T-helper 1 cell treated with Interleukin-12 subunit alpha and Interleukin-12 subunit beta and Interleukin-4 antibody, amounts not matched to agents 30 μg/mL and 1 μg/mL, for 36 hours (primary cell): ENCODE measurements at regions not wholly inside any gene's neighbourhood (a gene's known extent, or its start where the extent isn't known, plus 50 kb on each side); places are given as distances from the start of the nearest gene placed in this dataset.

Experiments
- H3K27ac Mint-ChIP-seq: one replicate; pipeline ENCODE4 v1.8.0; 2021; ENCODE audit warnings: mild to moderate bottlenecking, mixed read lengths
- H3K27me3 Mint-ChIP-seq: one replicate; pipeline ENCODE4 v1.8.0; 2021; ENCODE audit warnings: low read depth, mixed read lengths
- H3K36me3 Mint-ChIP-seq: one replicate; pipeline ENCODE4 v1.8.0; 2021; ENCODE audit warnings: low read depth, mixed read lengths
- H3K4me1 Mint-ChIP-seq: one replicate; pipeline ENCODE4 v1.8.0; 2021; ENCODE audit warnings: low read depth, mixed read lengths
- H3K4me3 Mint-ChIP-seq: one replicate; pipeline ENCODE4 v1.8.0; 2021; ENCODE audit warnings: mild to moderate bottlenecking, moderate library complexity, mixed read lengths
- H3K9me3 Mint-ChIP-seq: one replicate; pipeline ENCODE4 v1.8.0; 2021; ENCODE audit warnings: mixed read lengths

GRCh38 chr7:67781841-67782240 is 785.2 kb downstream of the TYW1 start:
- H3K4me3 Mint-ChIP-seq: no peak overlapping the region
- H3K4me1 Mint-ChIP-seq: no peaks in the 10 kb centered on the region
- no peaks in the 10 kb centered on the region for H3K27me3 Mint-ChIP-seq
- no peak overlapping the region for H3K27ac Mint-ChIP-seq
- H3K9me3 Mint-ChIP-seq: peaks cover 35% of the 10 kb centered on the region
- no peaks in the 10 kb centered on the region for H3K36me3 Mint-ChIP-seq

DNA sequence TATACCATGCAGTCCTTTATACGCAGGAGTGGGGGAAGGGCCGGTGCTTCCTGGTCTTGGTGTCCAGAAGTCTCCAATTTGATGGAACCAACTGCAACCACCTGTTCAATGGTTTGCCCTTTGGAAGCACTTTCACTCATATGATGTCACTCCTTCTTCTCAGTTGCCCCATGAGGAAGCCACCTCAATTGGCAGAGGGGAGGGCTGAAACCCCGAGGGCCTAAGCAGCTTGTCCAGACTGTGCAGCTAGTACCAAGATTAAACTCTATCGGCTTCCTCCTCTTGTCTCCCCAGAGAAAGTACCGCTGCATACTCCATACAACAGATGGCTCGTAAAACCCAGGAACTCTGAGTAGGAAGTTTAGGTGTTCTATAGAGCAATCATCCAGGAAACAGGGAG is 789.4 kb downstream of the TYW1 start:
- no peaks in the 10 kb centered on the region for H3K4me1 Mint-ChIP-seq
- no peaks in the 10 kb centered on the region for H3K36me3 Mint-ChIP-seq
- no peak overlapping the region for H3K27ac Mint-ChIP-seq
- peaks cover 46% of the 10 kb centered on the region for H3K9me3 Mint-ChIP-seq
- no peak overlapping the region for H3K4me3 Mint-ChIP-seq
- H3K27me3 Mint-ChIP-seq: no peaks in the 10 kb centered on the region

GRCh38 chr7:67788669-67789068 is 792.0 kb downstream of the TYW1 start:
- Mint-ChIP-seq H3K4me3 (no peak overlapping the region), H3K36me3 (no peaks in the 10 kb centered on the region), H3K9me3 (peaks cover 57% of the 10 kb centered on the region), H3K27me3 (no peaks in the 10 kb centered on the region), H3K4me1 (no peaks in the 10 kb centered on the region), H3K27ac (no peak overlapping the region)

DNA sequence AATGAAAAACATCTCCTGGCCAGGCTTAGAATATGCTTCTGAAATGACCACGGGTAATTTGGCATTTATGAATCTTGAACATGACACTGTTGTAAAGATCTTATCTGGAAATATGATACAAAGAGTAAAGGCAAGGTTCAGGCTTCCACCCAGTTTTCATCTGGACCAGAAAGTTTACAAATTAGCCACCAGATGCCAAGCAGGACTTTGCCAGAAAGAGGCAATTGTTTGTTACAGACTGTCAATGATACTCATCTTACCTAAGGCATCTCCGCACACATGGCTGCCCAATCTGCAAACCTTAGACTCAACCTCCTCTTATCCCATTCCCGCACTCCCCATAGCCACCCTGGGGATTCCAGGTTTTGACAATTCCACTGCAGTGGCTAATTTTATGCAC is 795.3 kb downstream of the TYW1 start:
- H3K4me3 Mint-ChIP-seq: no peak overlapping the region
- no peak overlapping the region for H3K27ac Mint-ChIP-seq
- H3K27me3 Mint-ChIP-seq: no peaks in the 10 kb centered on the region
- no peaks in the 10 kb centered on the region for H3K4me1 Mint-ChIP-seq
- peaks cover 63% of the 10 kb centered on the region for H3K9me3 Mint-ChIP-seq
- no peaks in the 10 kb centered on the region for H3K36me3 Mint-ChIP-seq

DNA sequence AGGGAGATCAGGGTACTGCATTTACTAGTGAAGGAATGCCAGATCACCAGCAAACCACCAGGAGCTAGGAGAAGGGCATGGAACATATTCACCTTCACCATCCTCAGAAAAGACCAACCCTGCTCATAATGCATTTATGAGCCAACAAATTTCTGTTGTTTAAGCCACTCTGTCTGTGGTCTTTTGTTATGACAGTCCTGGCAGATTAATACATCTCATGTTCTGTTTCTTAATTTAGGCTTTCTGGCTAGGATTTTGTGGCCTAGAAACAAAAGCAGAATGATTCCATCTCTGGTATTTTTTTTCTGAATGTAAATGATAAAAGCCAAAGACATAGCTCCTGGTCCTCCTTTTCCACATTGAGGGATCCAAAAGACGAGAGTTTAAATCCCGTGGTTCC is 797.9 kb downstream of the TYW1 start:
- no peak overlapping the region for H3K4me3 Mint-ChIP-seq
- no peaks in the 10 kb centered on the region for H3K36me3 Mint-ChIP-seq
- no peak overlapping the region for H3K27ac Mint-ChIP-seq
- H3K4me1 Mint-ChIP-seq: no peaks in the 10 kb centered on the region
- H3K27me3 Mint-ChIP-seq: no peaks in the 10 kb centered on the region
- H3K9me3 Mint-ChIP-seq: peaks cover 60% of the 10 kb centered on the region

DNA sequence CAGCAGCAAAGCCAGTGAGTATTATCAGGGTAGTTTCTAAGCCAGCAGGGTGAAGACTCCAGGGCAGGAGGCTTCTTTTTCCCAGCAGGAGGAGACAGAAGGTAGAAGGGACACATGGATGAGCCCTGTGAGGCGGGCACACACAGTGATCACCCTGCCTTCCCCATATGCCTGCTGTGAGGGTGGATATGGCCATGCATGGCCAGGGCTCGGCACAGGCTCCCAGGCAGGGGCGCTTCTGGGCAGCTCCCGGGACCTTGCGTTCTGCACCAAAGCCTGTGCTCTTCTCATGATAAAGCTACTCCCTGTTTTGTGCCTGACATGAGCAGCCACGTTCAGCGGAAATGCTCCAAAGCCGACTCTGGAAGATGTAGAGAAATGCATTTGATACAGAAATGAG is 807.2 kb downstream of the TYW1 start:
- Mint-ChIP-seq H3K36me3 (no peaks in the 10 kb centered on the region), H3K4me1 (no peaks in the 10 kb centered on the region), H3K9me3 (peaks cover 48% of the 10 kb centered on the region), H3K27me3 (no peaks in the 10 kb centered on the region), H3K27ac (no peak overlapping the region), H3K4me3 (no peak overlapping the region)

GRCh38 chr7:67805921-67806471 is 809.4 kb downstream of the TYW1 start:
- H3K9me3 Mint-ChIP-seq: peaks cover 41% of the 10 kb centered on the region
- H3K36me3 Mint-ChIP-seq: no peaks in the 10 kb centered on the region
- H3K27me3 Mint-ChIP-seq: no peaks in the 10 kb centered on the region
- H3K4me1 Mint-ChIP-seq: no peaks in the 10 kb centered on the region
- H3K4me3 Mint-ChIP-seq: no peak overlapping the region
- no peak overlapping the region for H3K27ac Mint-ChIP-seq

DNA sequence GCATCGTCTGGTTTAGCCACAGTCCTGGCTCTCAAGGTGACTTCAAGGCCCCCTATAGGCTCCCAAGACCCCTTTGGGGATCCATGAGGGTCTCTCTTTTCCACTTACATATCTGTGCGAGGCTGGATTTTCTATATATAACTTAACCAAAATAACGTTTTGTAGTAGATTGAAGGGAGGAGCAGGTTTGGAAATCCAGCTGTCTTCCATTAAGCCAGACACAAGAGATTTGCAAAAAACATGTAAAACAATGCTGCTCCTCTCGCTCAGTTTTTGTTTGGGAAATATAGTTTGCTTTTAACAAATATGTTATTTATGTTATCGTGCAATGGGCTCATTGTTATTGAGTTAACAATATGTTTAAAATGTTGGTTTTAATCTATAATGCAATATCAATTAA is 811.2 kb downstream of the TYW1 start:
- H3K27ac Mint-ChIP-seq: no peak overlapping the region
- no peak overlapping the region for H3K4me3 Mint-ChIP-seq
- peaks cover 35% of the 10 kb centered on the region for H3K9me3 Mint-ChIP-seq
- H3K36me3 Mint-ChIP-seq: no peaks in the 10 kb centered on the region
- H3K4me1 Mint-ChIP-seq: no peaks in the 10 kb centered on the region
- H3K27me3 Mint-ChIP-seq: no peaks in the 10 kb centered on the region

DNA sequence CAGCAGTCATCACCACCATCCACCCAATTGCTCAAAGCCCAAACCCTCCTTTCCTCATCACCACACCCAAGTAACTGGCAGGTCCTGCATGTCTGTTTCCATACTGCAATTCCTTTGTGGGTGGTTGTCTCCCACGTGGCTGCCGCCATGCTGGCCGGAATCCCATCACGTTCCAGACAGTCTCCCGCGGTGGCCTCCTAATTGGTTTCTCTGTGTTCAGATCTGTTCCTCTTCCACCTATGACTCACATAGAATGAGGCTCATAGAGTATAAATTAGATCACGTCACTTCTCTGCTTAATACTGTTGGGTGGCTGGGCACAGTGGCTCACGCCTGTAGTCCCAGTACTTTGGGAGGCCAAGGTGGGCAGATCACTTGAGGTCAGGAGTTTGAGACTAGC is 813.0 kb downstream of the TYW1 start:
- H3K4me3 Mint-ChIP-seq: no peak overlapping the region
- H3K36me3 Mint-ChIP-seq: no peaks in the 10 kb centered on the region
- H3K9me3 Mint-ChIP-seq: peaks cover 36% of the 10 kb centered on the region
- no peaks in the 10 kb centered on the region for H3K4me1 Mint-ChIP-seq
- no peaks in the 10 kb centered on the region for H3K27me3 Mint-ChIP-seq
- H3K27ac Mint-ChIP-seq: no peak overlapping the region

- peaks cover 42% of the 10 kb centered on the region for H3K9me3 Mint-ChIP-seq
- H3K27me3 Mint-ChIP-seq: no peaks in the 10 kb centered on the region
- H3K4me3 Mint-ChIP-seq: no peak overlapping the region
Observed at GRCh38 chr7:67813621-67814292, 817.1 kb downstream of the TYW1 start.

DNA sequence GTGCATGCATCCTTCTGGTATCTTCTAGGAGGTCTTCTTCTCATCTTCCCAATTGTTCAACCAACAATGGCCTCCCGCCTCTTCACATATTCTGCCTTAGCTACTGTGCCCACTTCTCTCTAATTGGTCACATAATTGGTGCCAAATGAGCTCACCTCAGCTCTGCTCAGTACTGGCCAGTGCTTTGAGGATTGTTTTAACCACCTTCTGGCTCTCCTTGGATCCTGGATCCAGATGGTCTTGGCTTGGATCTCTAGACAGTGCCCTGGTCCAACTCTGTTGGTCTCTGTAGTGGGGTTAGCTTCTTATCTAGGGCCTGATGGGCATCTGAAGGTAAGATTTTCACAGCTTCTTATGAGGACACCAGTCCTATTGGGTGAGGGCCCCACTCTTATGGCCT is 820.8 kb downstream of the TYW1 start:
- H3K27ac Mint-ChIP-seq: no peak overlapping the region
- no peaks in the 10 kb centered on the region for H3K27me3 Mint-ChIP-seq
- peaks cover 44% of the 10 kb centered on the region for H3K9me3 Mint-ChIP-seq
- H3K4me1 Mint-ChIP-seq: no peaks in the 10 kb centered on the region
- H3K4me3 Mint-ChIP-seq: no peak overlapping the region
- H3K36me3 Mint-ChIP-seq: no peaks in the 10 kb centered on the region

More at GRCh38 chr7:67813621-67814292, 817.1 kb downstream of the TYW1 start:
- no peaks in the 10 kb centered on the region for H3K4me1 Mint-ChIP-seq
- no peak overlapping the region for H3K27ac Mint-ChIP-seq
- H3K36me3 Mint-ChIP-seq: no peaks in the 10 kb centered on the region

DNA sequence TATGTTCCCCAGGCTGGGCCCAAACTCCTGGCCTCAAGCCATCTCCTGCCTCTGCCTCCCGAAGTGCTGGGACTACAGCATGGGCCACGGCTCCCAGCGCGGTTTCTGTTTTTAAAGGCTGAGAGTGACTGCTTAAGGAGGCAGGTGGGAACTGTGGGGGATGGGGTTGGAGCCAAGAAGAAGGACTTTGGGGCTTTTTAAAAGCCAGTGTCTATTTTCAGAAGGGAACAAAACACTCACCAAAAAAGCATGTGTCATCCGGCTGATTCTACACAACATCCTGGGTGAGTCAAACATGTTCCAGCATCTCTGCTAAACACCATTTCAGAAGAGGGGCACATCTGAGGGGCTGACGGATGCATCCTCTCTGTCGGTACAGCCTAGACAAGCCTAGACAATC is 824.5 kb downstream of the TYW1 start:
- Mint-ChIP-seq H3K27ac (no peak overlapping the region), H3K4me3 (no peak overlapping the region), H3K9me3 (peaks cover 49% of the 10 kb centered on the region), H3K36me3 (no peaks in the 10 kb centered on the region), H3K27me3 (no peaks in the 10 kb centered on the region), H3K4me1 (no peaks in the 10 kb centered on the region)

DNA sequence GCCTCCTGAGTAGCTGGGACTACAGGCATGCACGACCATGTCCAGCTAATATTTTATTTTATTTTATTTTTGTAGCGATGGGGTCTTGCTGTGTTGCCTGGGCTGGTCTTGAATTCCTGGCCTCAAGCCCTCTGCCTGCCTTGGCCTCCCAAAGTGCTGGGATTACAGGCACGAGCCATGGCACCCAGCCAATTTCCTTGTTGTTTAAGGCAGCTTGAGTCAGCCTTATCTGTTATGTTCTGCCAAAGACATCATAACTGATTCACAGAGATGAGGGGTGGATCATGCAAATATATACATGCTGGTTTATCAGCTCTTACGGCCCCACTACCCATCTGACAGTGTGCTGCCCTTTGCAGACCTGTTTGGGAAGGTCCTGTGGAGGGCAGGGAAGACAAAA is 826.7 kb downstream of the TYW1 start:
- Mint-ChIP-seq H3K9me3 (peaks cover 43% of the 10 kb centered on the region), H3K4me1 (no peaks in the 10 kb centered on the region), H3K27ac (no peak overlapping the region), H3K27me3 (no peaks in the 10 kb centered on the region), H3K4me3 (no peak overlapping the region), H3K36me3 (no peaks in the 10 kb centered on the region)

DNA sequence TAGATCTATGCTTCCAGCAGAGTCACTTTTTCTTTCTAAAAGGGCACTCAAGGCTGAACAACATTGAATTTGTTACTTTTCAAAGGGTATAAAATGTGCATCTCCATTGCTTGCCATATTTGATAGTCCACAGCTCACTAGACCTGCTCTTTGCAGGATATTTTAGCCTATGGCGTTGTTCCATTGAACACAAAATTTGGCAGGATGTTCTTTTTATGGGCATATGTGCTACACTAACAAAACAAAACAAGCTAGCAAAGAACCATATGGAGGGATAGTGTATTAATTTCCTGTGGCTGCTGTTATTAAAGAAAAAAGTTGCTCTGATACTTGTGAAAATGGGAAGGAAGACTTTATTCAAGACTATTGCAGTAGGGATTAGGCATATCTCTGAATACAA is 828.7 kb downstream of the TYW1 start:
- Mint-ChIP-seq H3K27ac (no peak overlapping the region), H3K4me3 (no peak overlapping the region), H3K27me3 (no peaks in the 10 kb centered on the region), H3K36me3 (no peaks in the 10 kb centered on the region), H3K9me3 (peaks cover 33% of the 10 kb centered on the region), H3K4me1 (no peaks in the 10 kb centered on the region)

DNA sequence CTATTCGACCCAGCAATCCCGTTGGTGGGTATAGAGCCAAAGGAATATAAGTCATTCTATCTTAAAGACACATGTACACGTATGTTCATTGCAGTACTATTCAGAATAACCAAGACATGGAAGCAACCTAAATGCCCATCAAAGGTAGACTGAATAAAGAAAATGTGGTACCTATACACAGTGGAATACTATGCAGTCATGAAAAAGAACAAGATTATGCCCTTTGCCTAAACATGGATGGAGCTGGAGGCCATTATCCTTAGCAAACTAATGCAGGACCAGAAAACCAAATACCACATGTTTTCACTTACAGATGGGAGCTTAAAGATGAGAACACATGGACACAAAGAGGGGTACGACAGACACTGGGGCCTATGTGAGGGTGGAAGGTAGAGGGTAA is 845.3 kb downstream of the TYW1 start:
- no peaks in the 10 kb centered on the region for H3K36me3 Mint-ChIP-seq
- H3K27me3 Mint-ChIP-seq: no peaks in the 10 kb centered on the region
- H3K9me3 Mint-ChIP-seq: peaks cover 15% of the 10 kb centered on the region
- no peaks in the 10 kb centered on the region for H3K4me1 Mint-ChIP-seq
- H3K27ac Mint-ChIP-seq: no peak overlapping the region
- H3K4me3 Mint-ChIP-seq: no peak overlapping the region

- H3K4me3 Mint-ChIP-seq: no peak overlapping the region
- no peaks in the 10 kb centered on the region for H3K27me3 Mint-ChIP-seq
- no peak overlapping the region for H3K27ac Mint-ChIP-seq
- H3K9me3 Mint-ChIP-seq: peaks cover 17% of the 10 kb centered on the region
- H3K36me3 Mint-ChIP-seq: no peaks in the 10 kb centered on the region
- no peaks in the 10 kb centered on the region for H3K4me1 Mint-ChIP-seq
Observed at GRCh38 chr7:67842571-67842970, 845.9 kb downstream of the TYW1 start.
